ENCODE measurements at regions not wholly inside any gene's neighbourhood (a gene's known extent, or its start where the extent isn't known, plus 50 kb on each side); places are given as distances from the start of the nearest gene placed in this dataset.

GRCh38 chr12:127342861-127343260 is 924.1 kb upstream of the TMEM132C start:
- DNase-seq: no peak
- TF ChIP-seq CTCF (IDR thresholded peaks at IDR 0.05) (no peak), POLR2A (IDR thresholded peaks at IDR 0.05) (no peak)
- no peaks in the 10 kb centered on the region for H3K27me3 ChIP-seq
- H3K36me3 ChIP-seq: no peaks in the 10 kb centered on the region
- H3K27ac ChIP-seq: no peak overlapping the region
- H3K4me1 ChIP-seq: no peaks in the 10 kb centered on the region
- no peaks in the 10 kb centered on the region for H3K9me3 ChIP-seq
- H3K4me3 ChIP-seq: no peak overlapping the region

- H3K27ac ChIP-seq: no peak overlapping the region
- H3K27me3 ChIP-seq: no peaks in the 10 kb centered on the region
- no peaks in the 10 kb centered on the region for H3K4me1 ChIP-seq
- no peak overlapping the region for H3K4me3 ChIP-seq
- TF ChIP-seq CTCF (IDR thresholded peaks at IDR 0.05) (no peak), POLR2A (IDR thresholded peaks at IDR 0.05) (no peak)
- no peak for DNase-seq
- H3K36me3 ChIP-seq: no peaks in the 10 kb centered on the region
- no peaks in the 10 kb centered on the region for H3K9me3 ChIP-seq
Observed at GRCh38 chr12:127343940-127344339, 923.0 kb upstream of the TMEM132C start.

- no peaks in the 10 kb centered on the region for H3K27me3 ChIP-seq
- no peaks in the 10 kb centered on the region for H3K4me1 ChIP-seq
- no peaks in the 10 kb centered on the region for H3K9me3 ChIP-seq
- H3K4me3 ChIP-seq: no peak overlapping the region
- TF ChIP-seq CTCF (IDR thresholded peaks at IDR 0.05): no peak
- TF ChIP-seq POLR2A (IDR thresholded peaks at IDR 0.05): no peak
- DNase-seq: no peak
- H3K27ac ChIP-seq: no peak overlapping the region
- H3K36me3 ChIP-seq: no peaks in the 10 kb centered on the region
Observed at GRCh38 chr12:127351481-127352010, 915.4 kb upstream of the TMEM132C start.

- Histone ChIP-seq H3K27me3 (no peaks in the 10 kb centered on the region), H3K27ac (no peak overlapping the region), H3K9me3 (no peaks in the 10 kb centered on the region), H3K4me3 (no peak overlapping the region), H3K36me3 (no peaks in the 10 kb centered on the region), H3K4me1 (no peaks in the 10 kb centered on the region)
- TF ChIP-seq POLR2A (IDR thresholded peaks at IDR 0.05) (no peak), CTCF (IDR thresholded peaks at IDR 0.05) (no peak)
- no peak for DNase-seq
Observed at GRCh38 chr12:127355061-127355841, 911.7 kb upstream of the TMEM132C start.

- H3K27ac ChIP-seq: no peak overlapping the region
- no peaks in the 10 kb centered on the region for H3K4me1 ChIP-seq
Observed at GRCh38 chr12:127358888-127359287, 908.1 kb upstream of the TMEM132C start.

More at GRCh38 chr12:127358888-127359287, 908.1 kb upstream of the TMEM132C start:
- DNase-seq: no peak
- H3K36me3 ChIP-seq: no peaks in the 10 kb centered on the region
- no peak overlapping the region for H3K4me3 ChIP-seq
- no peaks in the 10 kb centered on the region for H3K27me3 ChIP-seq
- no peaks in the 10 kb centered on the region for H3K9me3 ChIP-seq
- TF ChIP-seq CTCF (IDR thresholded peaks at IDR 0.05): no peak
- no peak for TF ChIP-seq POLR2A (IDR thresholded peaks at IDR 0.05)
